Mesothelial cell of epicardium (in vitro differentiated cells): ENCODE measurements at regions not wholly inside any gene's neighbourhood (a gene's known extent, or its start where the extent isn't known, plus 50 kb on each side); places are given as distances from the start of the nearest gene placed in this dataset.

Experiments
- DNase-seq, 2 experiments: peaks; one replicate each; pipeline ENCODE4 v3.0.0; 2021; ENCODE audit warnings: low spot score in 2 of 2; ENCODE audit not compliant: unreplicated experiment in 2 of 2
- H3K27ac Mint-ChIP-seq: 2 replicates; pipeline ENCODE4 v1.8.0; 2021; ENCODE audit warnings: mixed read lengths
- H3K27me3 Mint-ChIP-seq: 2 replicates; pipeline ENCODE4 v1.8.0; 2021; ENCODE audit warnings: low read depth, mixed read lengths
- H3K36me3 Mint-ChIP-seq: 2 replicates; pipeline ENCODE4 v1.8.0; 2021; ENCODE audit warnings: mixed read lengths
- H3K4me1 Mint-ChIP-seq: 2 replicates; pipeline ENCODE4 v1.8.0; 2021; ENCODE audit warnings: mixed read lengths
- H3K4me3 Mint-ChIP-seq: 2 replicates; pipeline ENCODE4 v1.8.0; 2021; ENCODE audit warnings: mild to moderate bottlenecking, moderate library complexity, mixed read lengths
- H3K9me3 Mint-ChIP-seq: 2 replicates; pipeline ENCODE4 v1.8.0; 2021; ENCODE audit warnings: mixed read lengths
- TF ChIP-seq, protein P1 (sequence below): fragments of 200-600 bp; sonication (generic); IDR thresholded peaks from one replicate; pipeline ENCODE4 v1.5.0; 2021; ENCODE audit warnings: antibody characterized with exemption; ENCODE audit not compliant: unreplicated experiment

DNA sequence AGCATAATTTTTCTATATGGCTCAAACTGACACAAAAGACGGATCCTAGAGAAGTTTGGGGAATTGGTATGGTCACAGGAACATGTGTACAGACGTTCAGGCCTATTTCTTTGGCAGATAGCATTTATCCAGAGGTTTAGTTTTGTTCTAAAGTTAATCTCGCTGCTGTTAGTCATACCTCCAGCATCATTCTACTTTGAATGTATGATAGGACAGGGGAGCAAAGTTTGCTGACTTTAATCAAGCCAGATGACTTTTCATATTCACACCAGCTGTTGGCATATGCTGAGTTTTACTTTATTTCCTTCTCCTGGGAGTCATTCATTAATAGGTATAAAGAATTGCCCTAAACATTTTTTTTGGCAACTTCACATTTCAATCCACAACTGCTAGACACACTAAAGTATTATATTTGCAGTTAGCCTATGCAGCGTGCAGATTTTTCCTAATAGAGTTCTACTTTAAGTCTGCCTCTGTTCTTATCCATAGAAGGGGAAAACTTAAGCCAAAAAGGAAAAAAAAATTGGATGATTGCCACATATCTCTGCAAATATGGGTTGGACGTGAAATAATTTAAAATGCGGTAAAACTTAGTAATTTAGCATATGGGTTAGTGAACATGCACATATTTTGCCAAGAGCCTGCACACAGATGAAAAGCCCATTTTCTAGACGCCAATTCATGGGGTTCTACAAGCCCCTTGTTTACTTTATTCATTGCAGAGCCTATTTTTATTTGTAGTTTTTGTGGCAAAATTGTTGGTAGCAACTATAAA is 213.1 kb downstream of the C7orf25 start:
- Mint-ChIP-seq H3K36me3 (no peaks in the 10 kb centered on the region), H3K9me3 (no peaks in the 10 kb centered on the region), H3K4me1 (peaks cover 59% of the 10 kb centered on the region), H3K27me3 (no peaks in the 10 kb centered on the region), H3K4me3 (no peak overlapping the region), H3K27ac (peak overlapping the region; percentile 17)
- TF ChIP-seq, protein P1, sequence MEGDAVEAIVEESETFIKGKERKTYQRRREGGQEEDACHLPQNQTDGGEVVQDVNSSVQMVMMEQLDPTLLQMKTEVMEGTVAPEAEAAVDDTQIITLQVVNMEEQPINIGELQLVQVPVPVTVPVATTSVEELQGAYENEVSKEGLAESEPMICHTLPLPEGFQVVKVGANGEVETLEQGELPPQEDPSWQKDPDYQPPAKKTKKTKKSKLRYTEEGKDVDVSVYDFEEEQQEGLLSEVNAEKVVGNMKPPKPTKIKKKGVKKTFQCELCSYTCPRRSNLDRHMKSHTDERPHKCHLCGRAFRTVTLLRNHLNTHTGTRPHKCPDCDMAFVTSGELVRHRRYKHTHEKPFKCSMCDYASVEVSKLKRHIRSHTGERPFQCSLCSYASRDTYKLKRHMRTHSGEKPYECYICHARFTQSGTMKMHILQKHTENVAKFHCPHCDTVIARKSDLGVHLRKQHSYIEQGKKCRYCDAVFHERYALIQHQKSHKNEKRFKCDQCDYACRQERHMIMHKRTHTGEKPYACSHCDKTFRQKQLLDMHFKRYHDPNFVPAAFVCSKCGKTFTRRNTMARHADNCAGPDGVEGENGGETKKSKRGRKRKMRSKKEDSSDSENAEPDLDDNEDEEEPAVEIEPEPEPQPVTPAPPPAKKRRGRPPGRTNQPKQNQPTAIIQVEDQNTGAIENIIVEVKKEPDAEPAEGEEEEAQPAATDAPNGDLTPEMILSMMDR = no peak
- no peak for DNase-seq

DNA sequence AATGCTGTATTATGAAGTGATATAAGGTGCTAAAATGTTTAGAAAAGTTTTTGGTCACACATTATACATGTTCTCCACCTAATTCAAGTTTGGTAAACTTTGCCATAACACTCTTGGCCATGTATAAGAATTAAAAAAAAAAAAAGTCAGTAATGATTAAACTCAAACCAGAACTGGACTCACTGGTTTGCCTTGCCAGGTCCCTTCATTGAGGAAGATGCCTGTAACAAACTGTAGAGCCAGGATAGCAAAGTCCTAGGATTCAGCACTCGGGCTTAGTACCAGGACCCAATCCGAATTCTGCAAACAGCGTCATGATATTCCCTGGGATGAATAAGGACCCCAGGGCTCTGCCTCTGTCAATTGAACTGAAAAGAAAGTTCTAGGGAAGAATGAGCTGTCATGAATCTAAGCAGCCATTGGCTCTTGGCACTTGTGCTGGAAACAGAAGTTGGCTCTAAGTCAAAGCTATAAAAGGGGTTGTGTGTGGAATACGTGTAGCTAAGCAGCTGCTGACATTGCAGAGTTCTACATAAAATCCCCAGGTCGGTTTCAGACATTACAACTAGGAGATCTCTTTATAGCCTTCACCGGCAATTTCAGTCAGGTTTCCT is 216.9 kb downstream of the C7orf25 start:
- Mint-ChIP-seq H3K4me3 (no peak overlapping the region), H3K27me3 (no peaks in the 10 kb centered on the region), H3K27ac (peak overlapping the region; percentile 80), H3K36me3 (no peaks in the 10 kb centered on the region), H3K4me1 (peaks cover 61% of the 10 kb centered on the region), H3K9me3 (peaks cover under 1% of the 10 kb centered on the region)
- DNase-seq = no peak
- TF ChIP-seq, protein P1 = no peak

DNA sequence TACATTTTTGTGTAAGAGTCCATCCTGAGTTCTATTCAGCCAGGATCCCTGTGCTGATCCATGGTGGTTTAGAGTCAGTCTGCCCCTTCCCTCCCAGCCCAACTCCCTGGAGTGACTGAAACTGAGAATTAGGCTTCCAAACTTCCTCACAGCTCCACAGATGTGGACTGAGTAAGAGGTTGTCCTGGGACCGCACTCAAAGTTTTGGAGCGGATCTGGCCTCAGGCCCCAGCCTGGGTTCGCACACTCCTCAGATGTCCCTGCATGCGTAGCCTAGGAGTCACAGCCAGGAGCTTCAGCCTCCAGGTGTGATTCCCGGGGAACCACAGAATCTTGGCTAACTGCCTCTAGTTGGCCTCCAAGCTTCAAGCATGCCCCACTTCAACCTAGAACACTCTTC is 218.1 kb downstream of the C7orf25 start:
- no peak overlapping the region for H3K4me3 Mint-ChIP-seq
- peaks cover 7% of the 10 kb centered on the region for H3K9me3 Mint-ChIP-seq
- no peak overlapping the region for H3K27ac Mint-ChIP-seq
- no peak for DNase-seq
- no peaks in the 10 kb centered on the region for H3K27me3 Mint-ChIP-seq
- no peaks in the 10 kb centered on the region for H3K36me3 Mint-ChIP-seq
- H3K4me1 Mint-ChIP-seq = peaks cover 52% of the 10 kb centered on the region
- TF ChIP-seq, protein P1 = no peak

DNA sequence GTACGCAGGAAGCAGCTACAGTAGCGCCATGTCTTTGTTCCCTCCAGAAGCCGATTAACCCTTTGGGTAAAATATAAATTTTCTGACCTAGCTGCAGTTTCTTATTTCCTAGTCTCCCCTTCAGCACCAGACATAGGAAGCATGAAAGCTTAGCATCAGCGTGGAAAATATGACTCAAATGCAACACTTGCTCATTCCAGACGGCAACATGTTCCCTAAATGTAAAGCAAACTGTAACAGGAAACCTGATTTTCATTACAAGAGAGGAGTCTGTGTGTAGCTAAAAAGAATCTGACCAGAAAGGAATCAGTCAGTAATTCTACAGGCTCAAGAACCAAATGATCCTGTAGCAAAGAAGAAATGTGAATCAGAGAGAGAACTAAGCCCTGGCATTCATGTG is 219.2 kb downstream of the C7orf25 start:
- no peaks in the 10 kb centered on the region for H3K27me3 Mint-ChIP-seq
- TF ChIP-seq, protein P1 = no peak
- H3K4me3 Mint-ChIP-seq = no peak overlapping the region
- DNase-seq = no peak
- H3K9me3 Mint-ChIP-seq = peaks cover 7% of the 10 kb centered on the region
- H3K4me1 Mint-ChIP-seq = peaks cover 51% of the 10 kb centered on the region
- no peaks in the 10 kb centered on the region for H3K36me3 Mint-ChIP-seq
- peak overlapping the region; percentile 27 for H3K27ac Mint-ChIP-seq

DNA sequence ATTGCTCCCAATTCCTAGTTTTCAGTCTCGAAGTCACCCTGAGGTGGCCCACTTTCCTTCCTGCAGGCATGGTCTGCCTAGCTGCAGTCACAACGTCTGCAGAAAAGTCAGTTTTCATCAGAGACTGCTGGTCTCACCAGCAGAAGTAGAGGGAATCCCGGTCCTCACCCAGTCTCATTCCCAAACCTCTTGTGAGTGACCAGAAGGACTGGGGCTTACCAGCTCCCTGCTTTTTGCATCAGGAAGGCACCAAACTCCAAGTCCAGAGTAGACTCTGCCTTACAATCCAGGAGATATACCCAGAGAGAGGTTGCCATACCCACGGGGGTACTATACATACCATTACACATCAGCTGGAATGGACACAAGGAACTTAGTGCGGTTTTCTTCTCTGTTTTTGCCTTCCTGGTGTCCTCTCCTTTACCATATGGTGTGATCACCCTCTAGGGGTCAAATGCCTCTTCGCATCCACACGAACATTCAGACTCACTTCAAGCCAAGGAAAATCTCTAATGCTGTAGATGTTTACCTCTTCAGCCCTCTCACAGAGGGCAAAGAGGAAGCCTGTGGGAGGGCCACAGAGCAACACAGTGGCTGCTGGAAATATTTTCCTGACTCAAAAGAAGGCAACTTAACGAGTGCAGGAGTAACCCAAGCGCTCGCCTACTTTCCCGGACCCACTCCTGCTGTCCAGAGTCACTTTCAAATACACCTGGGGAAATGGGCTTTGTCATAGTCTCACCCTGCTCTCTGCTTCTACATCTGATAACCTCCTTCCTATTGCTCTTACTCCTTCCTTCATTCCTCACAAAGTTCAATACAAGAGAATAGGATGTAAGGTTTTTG is 220.9 kb downstream of the C7orf25 start:
- no peak for DNase-seq
- Mint-ChIP-seq H3K4me3 (no peak overlapping the region), H3K27ac (peak overlapping the region; percentile 24), H3K36me3 (no peaks in the 10 kb centered on the region), H3K27me3 (no peaks in the 10 kb centered on the region), H3K4me1 (peaks cover 52% of the 10 kb centered on the region), H3K9me3 (peaks cover 7% of the 10 kb centered on the region)
- TF ChIP-seq, protein P1 = peak; percentile 64
